H1 (cell line): ENCODE measurements at regions not wholly inside any gene's neighbourhood (a gene's known extent, or its start where the extent isn't known, plus 50 kb on each side); places are given as distances from the start of the nearest gene placed in this dataset.

Experiments used
- ATF3 ChIP-seq: IDR thresholded peaks from 2 replicates; pipeline ENCODE4 v1.6.1; 2011; ENCODE audit warnings: low read depth, mild to moderate bottlenecking, low read length; ENCODE audit not compliant: insufficient read depth
- CTCF ChIP-seq, 3 experiments: IDR thresholded peaks; 1 replicate in 2 of 3; 2 replicates in 1 of 3; pipeline versions ENCODE4 v1.5.1 to v1.6.1; 2011; ENCODE audit warnings: low read length in 3 of 3, mild to moderate bottlenecking in 3 of 3, inconsistent platforms in 2 of 3, low read depth in 1 of 3, moderate library complexity in 1 of 3; ENCODE audit not compliant: insufficient read depth in 1 of 3; ENCODE audit errors: control extremely low read depth in 1 of 3
- EGR1 ChIP-seq: IDR thresholded peaks from 2 replicates; pipeline ENCODE4 v1.6.1; 2011; ENCODE audit warnings: low read depth, low read length, borderline replicate concordance
- EZH2 ChIP-seq: fragments of 200-600 bp; sonication (generic); IDR thresholded peaks from 2 replicates; pipeline ENCODE4 v1.7.1; 2012; ENCODE audit warnings: low read depth, mild to moderate bottlenecking, moderate library complexity, low read length, inconsistent platforms; ENCODE audit not compliant: severe bottlenecking
- HDAC6 ChIP-seq: IDR thresholded peaks from one replicate; pipeline ENCODE4 v1.7.1; 2012; ENCODE audit warnings: low read depth, mild to moderate bottlenecking, inconsistent platforms, low read length, moderate library complexity
- KDM5A ChIP-seq: fragments of 200-600 bp; IDR thresholded peaks from 2 replicates; pipeline ENCODE4 v1.7.1; 2012; ENCODE audit warnings: mild to moderate bottlenecking, low read length, inconsistent platforms, mixed read lengths
- POLR2AphosphoS5 ChIP-seq: IDR thresholded peaks from 2 replicates; pipeline ENCODE4 v1.6.1; 2011; ENCODE audit warnings: low read depth, low read length
- RAD21 ChIP-seq, 2 experiments: IDR thresholded peaks in 1 of 2; conservative IDR thresholded peaks in 1 of 2; 2 replicates each; pipeline ENCODE4 v1.6.1; 2011; ENCODE audit warnings: low read depth in 2 of 2, low read length in 2 of 2, improper control_type of control experiment in 1 of 2, inconsistent platforms in 1 of 2, mild to moderate bottlenecking in 1 of 2, moderate library complexity in 1 of 2
- SAP30 ChIP-seq: fragments of 300-600 bp; sonication (generic); IDR thresholded peaks from 2 replicates; pipeline ENCODE4 v1.7.1; 2012; ENCODE audit warnings: low read length, moderate library complexity, mild to moderate bottlenecking, inconsistent platforms; ENCODE audit not compliant: insufficient read depth, insufficient replicate concordance
- SIRT6 ChIP-seq: IDR thresholded peaks from one replicate; pipeline ENCODE4 v1.7.1; 2012; ENCODE audit warnings: low read length, inconsistent platforms
- SP1 ChIP-seq: IDR thresholded peaks from 2 replicates; pipeline ENCODE4 v1.6.1; 2011; ENCODE audit warnings: low read depth, low read length
- TF ChIP-seq, protein P1 (sequence below): IDR thresholded peaks from 2 replicates; pipeline ENCODE4 v1.6.1; 2012; ENCODE audit warnings: low read length, inconsistent platforms

GRCh38 chr1:168970926-168971659 lies 135.4 kb upstream of the ATP1B1 start:
- TF ChIP-seq CTCF (IDR thresholded peaks at IDR 0.05; ENCODE audit: control extremely low read depth in 1 of 3, insufficient read depth in 1 of 3, low read depth in 1 of 3, low read length in 3 of 3) = no peak
- TF ChIP-seq ATF3 = no peak
- TF ChIP-seq SIRT6 = no peak
- no peak for TF ChIP-seq SP1
- TF ChIP-seq POLR2AphosphoS5 = no peak
- no peak for TF ChIP-seq EZH2
- TF ChIP-seq, protein P1, sequence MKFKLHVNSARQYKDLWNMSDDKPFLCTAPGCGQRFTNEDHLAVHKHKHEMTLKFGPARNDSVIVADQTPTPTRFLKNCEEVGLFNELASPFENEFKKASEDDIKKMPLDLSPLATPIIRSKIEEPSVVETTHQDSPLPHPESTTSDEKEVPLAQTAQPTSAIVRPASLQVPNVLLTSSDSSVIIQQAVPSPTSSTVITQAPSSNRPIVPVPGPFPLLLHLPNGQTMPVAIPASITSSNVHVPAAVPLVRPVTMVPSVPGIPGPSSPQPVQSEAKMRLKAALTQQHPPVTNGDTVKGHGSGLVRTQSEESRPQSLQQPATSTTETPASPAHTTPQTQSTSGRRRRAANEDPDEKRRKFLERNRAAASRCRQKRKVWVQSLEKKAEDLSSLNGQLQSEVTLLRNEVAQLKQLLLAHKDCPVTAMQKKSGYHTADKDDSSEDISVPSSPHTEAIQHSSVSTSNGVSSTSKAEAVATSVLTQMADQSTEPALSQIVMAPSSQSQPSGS = no peak
- no peak for TF ChIP-seq KDM5A
- no peak for TF ChIP-seq HDAC6
- no peak for TF ChIP-seq RAD21 (IDR thresholded peaks at IDR 0.05 in 1 of 2, conservative IDR thresholded peaks at IDR 0.05 in 1 of 2; ENCODE audit: low read depth in 2 of 2, low read length in 2 of 2)
- TF ChIP-seq EGR1 = no peak
- TF ChIP-seq SAP30 = no peak
